Astrocyte (in vitro differentiated cells and primary cell): ENCODE measurements at regions not wholly inside any gene's neighbourhood (a gene's known extent, or its start where the extent isn't known, plus 50 kb on each side); places are given as distances from the start of the nearest gene placed in this dataset.
"Not testable (repeated sequence)": the region's sequence is repeated elsewhere in the genome, so short reads cannot be mapped to it uniquely, and the experiment has no call there.

Experiments used
- DNase-seq: peaks from one replicate; pipeline ENCODE4 v3.0.0-alpha.2; 2010; ENCODE audit warnings: low read depth
- FAIRE-seq: peaks from 2 replicates; lab custom pipeline; 2011; peaks lifted over from hg19 to GRCh38; lab: Jason Lieb, UNC
- H2AFZ ChIP-seq: 2 replicates; pipeline ENCODE4 v1.6.0; 2012; ENCODE audit warnings: low read depth, low read length, inconsistent platforms
- H3K27ac ChIP-seq: 2 replicates; pipeline ENCODE4 v1.5.1; 2011; ENCODE audit warnings: low read depth, low read length, inconsistent platforms
- H3K27me3 ChIP-seq: 2 replicates; pipeline ENCODE4 v1.6.0; 2011; ENCODE audit warnings: low read length, inconsistent platforms; ENCODE audit not compliant: insufficient read depth
- H3K36me3 ChIP-seq: 2 replicates; pipeline ENCODE4 v1.5.1; 2011; ENCODE audit warnings: low read length, inconsistent platforms; ENCODE audit not compliant: insufficient read depth
- H3K4me1 ChIP-seq: 2 replicates; pipeline ENCODE4 v1.5.1; 2011; ENCODE audit warnings: low read length, inconsistent platforms; ENCODE audit not compliant: insufficient read depth
- H3K4me2 ChIP-seq: 2 replicates; pipeline ENCODE4 v1.6.0; 2012; ENCODE audit warnings: low read length, inconsistent platforms
- H3K4me3 ChIP-seq: 2 replicates; pipeline ENCODE4 v1.5.1; 2011; ENCODE audit warnings: low read depth, mild to moderate bottlenecking, low read length, inconsistent platforms; ENCODE audit not compliant: insufficient read depth
- H3K79me2 ChIP-seq: 2 replicates; pipeline ENCODE4 v1.6.0; 2012; ENCODE audit warnings: mild to moderate bottlenecking, low read length, inconsistent platforms; ENCODE audit not compliant: insufficient read depth
- H3K9ac ChIP-seq: 2 replicates; pipeline ENCODE4 v1.6.0; 2012; ENCODE audit warnings: mild to moderate bottlenecking, low read length, inconsistent platforms
- H3K9me3 ChIP-seq: 2 replicates; pipeline ENCODE4 v1.5.1; 2012; ENCODE audit warnings: low read depth, mild to moderate bottlenecking, low read length, inconsistent platforms; ENCODE audit not compliant: insufficient read depth
- H4K20me1 ChIP-seq: 2 replicates; pipeline ENCODE4 v1.6.0; 2012; ENCODE audit warnings: low read length, inconsistent platforms; ENCODE audit not compliant: insufficient read depth
- H3K27ac Mint-ChIP-seq: one replicate; pipeline ENCODE4 v1.8.0; 2021; ENCODE audit warnings: mild to moderate bottlenecking, mixed read lengths; ENCODE audit not compliant: unreplicated experiment
- H3K27me3 Mint-ChIP-seq: one replicate; pipeline ENCODE4 v1.8.0; 2021; ENCODE audit warnings: low read depth, mixed read lengths; ENCODE audit not compliant: unreplicated experiment
- H3K36me3 Mint-ChIP-seq: one replicate; pipeline ENCODE4 v1.8.0; 2021; ENCODE audit warnings: low read depth, mixed read lengths; ENCODE audit not compliant: unreplicated experiment
- H3K4me1 Mint-ChIP-seq: one replicate; pipeline ENCODE4 v1.8.0; 2021; ENCODE audit warnings: low read depth, mixed read lengths; ENCODE audit not compliant: unreplicated experiment
- H3K4me3 Mint-ChIP-seq: one replicate; pipeline ENCODE4 v1.8.0; 2021; ENCODE audit warnings: mild to moderate bottlenecking, moderate library complexity, mixed read lengths; ENCODE audit not compliant: unreplicated experiment
- H3K9me3 Mint-ChIP-seq: one replicate; pipeline ENCODE4 v1.8.0; 2021; ENCODE audit warnings: mild to moderate bottlenecking, mixed read lengths; ENCODE audit not compliant: unreplicated experiment
- CTCF ChIP-seq: IDR thresholded peaks from 2 replicates; pipeline ENCODE4 v1.5.1; 2011; ENCODE audit warnings: low read depth, mild to moderate bottlenecking, inconsistent platforms, low read length, moderate library complexity; ENCODE audit not compliant: insufficient read depth
- EZH2 ChIP-seq: IDR thresholded peaks from 2 replicates; pipeline ENCODE4 v1.6.1; 2012; ENCODE audit warnings: mild to moderate bottlenecking, low read length, inconsistent platforms; ENCODE audit not compliant: insufficient read depth

GRCh38 chr5:25444697-25445096, 799.9 kb upstream of the CDH10 start:
- no peaks in the 10 kb centered on the region for H3K4me1 ChIP-seq
- H2AFZ ChIP-seq, result no peak overlapping the region
- no peaks in the 10 kb centered on the region for H3K36me3 ChIP-seq
- DNase-seq (no peak), FAIRE-seq (no peak)
- peak overlapping the region; percentile 97 for H3K27ac Mint-ChIP-seq
- no peaks in the 10 kb centered on the region for H3K36me3 Mint-ChIP-seq
- no peaks in the 10 kb centered on the region for H3K9me3 Mint-ChIP-seq
- H3K4me2 ChIP-seq, result no peak overlapping the region
- H3K27me3 ChIP-seq, result no peaks in the 10 kb centered on the region
- no peaks in the 10 kb centered on the region for H3K9me3 ChIP-seq
- H3K4me1 Mint-ChIP-seq, result peaks cover 15% of the 10 kb centered on the region
- no peak overlapping the region for H3K27ac ChIP-seq
- H3K79me2 ChIP-seq, result no peaks in the 10 kb centered on the region
- H3K27me3 Mint-ChIP-seq, result no peaks in the 10 kb centered on the region
- H4K20me1 ChIP-seq, result no peaks in the 10 kb centered on the region
- TF ChIP-seq CTCF, result no peak
- peak overlapping the region; percentile 78 for H3K4me3 Mint-ChIP-seq
- no peak overlapping the region for H3K4me3 ChIP-seq
- H3K9ac ChIP-seq, result no peak overlapping the region

GRCh38 chr5:25441810-25442209, 797.0 kb upstream of the CDH10 start:
- no peaks in the 10 kb centered on the region for H3K27me3 ChIP-seq
- Mint-ChIP-seq H3K27ac (peak overlapping the region; percentile 0), H3K36me3 (no peaks in the 10 kb centered on the region), H3K9me3 (no peaks in the 10 kb centered on the region), H3K4me1 (peaks cover 22% of the 10 kb centered on the region), H3K4me3 (peak overlapping the region; percentile 70), H3K27me3 (no peaks in the 10 kb centered on the region)
- H4K20me1 ChIP-seq, result no peaks in the 10 kb centered on the region
- no peak for TF ChIP-seq CTCF
- TF ChIP-seq EZH2, result no peak
- H3K27ac ChIP-seq, result no peak overlapping the region
- H3K4me3 ChIP-seq, result no peak overlapping the region
- H3K36me3 ChIP-seq, result no peaks in the 10 kb centered on the region
- no peak overlapping the region for H3K4me2 ChIP-seq
- no peaks in the 10 kb centered on the region for H3K9me3 ChIP-seq
- DNase-seq (no peak), FAIRE-seq (no peak)
- H2AFZ ChIP-seq, result no peak overlapping the region
- no peaks in the 10 kb centered on the region for H3K79me2 ChIP-seq
- no peak overlapping the region for H3K9ac ChIP-seq
- H3K4me1 ChIP-seq, result no peaks in the 10 kb centered on the region

- Mint-ChIP-seq H3K27ac (peak overlapping the region; percentile 28), H3K4me1 (peaks cover 15% of the 10 kb centered on the region), H3K36me3 (no peaks in the 10 kb centered on the region), H3K9me3 (no peaks in the 10 kb centered on the region), H3K27me3 (no peaks in the 10 kb centered on the region), H3K4me3 (no peak overlapping the region)
- DNase-seq (no peak), FAIRE-seq (no peak)
- H3K4me2 ChIP-seq, result no peak overlapping the region
- H3K27ac ChIP-seq, result no peak overlapping the region
- no peak overlapping the region for H3K9ac ChIP-seq
- no peak overlapping the region for H2AFZ ChIP-seq
- no peak overlapping the region for H3K4me3 ChIP-seq
- H3K9me3 ChIP-seq, result no peaks in the 10 kb centered on the region
- H3K79me2 ChIP-seq, result no peaks in the 10 kb centered on the region
- no peaks in the 10 kb centered on the region for H3K36me3 ChIP-seq
- no peaks in the 10 kb centered on the region for H3K4me1 ChIP-seq
- TF ChIP-seq EZH2 (no peak), CTCF (no peak)
- no peaks in the 10 kb centered on the region for H4K20me1 ChIP-seq
- no peaks in the 10 kb centered on the region for H3K27me3 ChIP-seq
Measured at GRCh38 chr5:25439025-25439424, 794.2 kb upstream of the CDH10 start.

GRCh38 chr5:25438375-25438774, 793.6 kb upstream of the CDH10 start:
- H3K27me3 ChIP-seq, H3K36me3 ChIP-seq, H3K4me2 ChIP-seq, H3K9ac ChIP-seq, DNase-seq, H3K27me3 Mint-ChIP-seq, H3K4me3 ChIP-seq, H3K27ac Mint-ChIP-seq, H3K4me3 Mint-ChIP-seq, H3K9me3 Mint-ChIP-seq, H3K79me2 ChIP-seq, H3K9me3 ChIP-seq, H2AFZ ChIP-seq, H3K36me3 Mint-ChIP-seq, H3K27ac ChIP-seq, FAIRE-seq, H4K20me1 ChIP-seq, H3K4me1 ChIP-seq: not testable (repeated sequence)
- H3K4me1 Mint-ChIP-seq, result peaks cover 15% of the 10 kb centered on the region
